Activated naive CD8-positive, alpha-beta T cell treated with anti-CD3 and anti-CD28 coated beads, Interleukin-2, amount 50 U/mL, for 24 hours (primary cell): ENCODE measurements at regions not wholly inside any gene's neighbourhood (a gene's known extent, or its start where the extent isn't known, plus 50 kb on each side); places are given as distances from the start of the nearest gene placed in this dataset.

Experiments
- ATAC-seq: fragments of 150-1000 bp; cut with Tn5 transposase; one replicate; pipeline ENCODE4 v1.10.0; 2021
- DNase-seq: peaks from one replicate; pipeline ENCODE4 v3.0.0; 2021
- H3K27ac Mint-ChIP-seq: one replicate; pipeline ENCODE4 v1.8.0; 2021; ENCODE audit warnings: mild to moderate bottlenecking, mixed read lengths
- H3K27me3 Mint-ChIP-seq: one replicate; pipeline ENCODE4 v1.8.0; 2021; ENCODE audit warnings: mixed read lengths
- H3K36me3 Mint-ChIP-seq: one replicate; pipeline ENCODE4 v1.8.0; 2021; ENCODE audit warnings: low read depth, mixed read lengths
- H3K4me1 Mint-ChIP-seq: one replicate; pipeline ENCODE4 v1.8.0; 2021; ENCODE audit warnings: mixed read lengths
- H3K4me3 Mint-ChIP-seq: one replicate; pipeline ENCODE4 v1.8.0; 2021; ENCODE audit warnings: mild to moderate bottlenecking, moderate library complexity, mixed read lengths
- H3K9me3 Mint-ChIP-seq: one replicate; pipeline ENCODE4 v1.8.0; 2021; ENCODE audit warnings: mixed read lengths

DNA sequence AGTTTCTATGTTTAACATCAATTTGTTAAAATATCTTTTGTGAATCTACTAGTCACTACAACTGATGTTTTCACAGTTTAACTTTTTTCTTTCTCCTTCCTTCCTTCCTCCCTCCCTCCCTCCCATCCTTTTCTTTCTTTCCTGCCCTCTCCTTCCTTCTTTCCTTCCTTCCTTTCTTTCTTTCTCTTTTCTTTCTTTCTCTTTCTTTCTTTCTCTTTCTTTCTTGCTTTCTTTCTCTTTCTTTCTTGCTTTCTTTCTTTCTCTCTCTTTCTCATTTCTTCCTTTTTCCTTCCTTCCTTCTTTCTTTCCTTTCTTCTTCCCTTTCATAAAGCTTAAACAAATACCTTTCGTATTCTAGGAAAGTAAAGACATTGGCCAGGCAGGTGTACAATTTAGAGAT is 2083.0 kb upstream of the CELF4 start:
- DNase-seq (no peak), ATAC-seq (no peak)
- Mint-ChIP-seq H3K27me3 (no peaks in the 10 kb centered on the region), H3K9me3 (peaks cover 8% of the 10 kb centered on the region), H3K27ac (no peak overlapping the region), H3K4me1 (no peaks in the 10 kb centered on the region), H3K36me3 (no peaks in the 10 kb centered on the region), H3K4me3 (no peak overlapping the region)

DNA sequence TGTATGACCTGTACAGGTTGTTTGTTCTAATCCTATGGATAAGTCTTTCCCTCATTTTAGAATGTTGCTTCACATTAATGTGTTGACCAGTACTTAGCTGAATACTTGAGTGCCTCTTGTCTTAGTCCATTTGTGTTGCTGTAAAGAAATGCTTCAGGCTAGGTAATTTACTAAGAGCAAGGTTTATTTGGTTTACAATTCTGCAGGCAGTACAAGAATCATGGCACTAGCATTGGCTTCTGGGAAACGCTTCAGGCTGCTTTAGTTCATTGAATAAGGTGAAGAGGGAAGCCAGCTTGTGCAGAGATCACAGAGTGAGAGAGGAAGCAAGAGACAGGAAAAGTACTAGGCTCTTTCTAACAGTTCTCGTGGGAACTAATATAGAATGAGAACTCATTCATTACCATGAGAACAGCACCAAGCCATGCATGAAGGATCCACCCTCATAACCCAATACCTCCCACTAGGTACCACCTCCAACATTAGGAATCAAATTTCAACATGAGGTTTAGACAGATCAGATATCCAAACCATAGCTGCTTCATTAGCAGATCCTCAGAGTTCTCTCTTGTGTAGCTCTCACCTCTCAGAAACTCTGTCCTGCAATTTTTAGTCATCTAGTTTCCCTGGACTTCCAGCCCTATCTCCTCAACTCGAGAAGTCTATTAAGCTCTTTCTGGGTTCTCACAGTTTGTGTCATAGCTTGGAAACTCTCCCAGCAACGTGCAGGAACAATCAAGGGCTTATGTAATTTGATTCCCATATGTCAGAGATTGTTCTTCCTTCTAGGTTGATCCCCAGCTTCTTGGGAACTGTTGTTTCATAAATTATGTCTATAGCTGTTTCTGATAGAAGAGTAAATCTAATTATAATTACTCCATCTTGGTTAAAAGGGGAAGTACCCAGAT is 2082.3 kb upstream of the CELF4 start:
- no peaks in the 10 kb centered on the region for H3K36me3 Mint-ChIP-seq
- H3K4me3 Mint-ChIP-seq = no peak overlapping the region
- H3K27ac Mint-ChIP-seq = no peak overlapping the region
- H3K9me3 Mint-ChIP-seq = peaks cover 12% of the 10 kb centered on the region
- H3K27me3 Mint-ChIP-seq = no peaks in the 10 kb centered on the region
- DNase-seq (no peak), ATAC-seq (no peak)
- no peaks in the 10 kb centered on the region for H3K4me1 Mint-ChIP-seq

DNA sequence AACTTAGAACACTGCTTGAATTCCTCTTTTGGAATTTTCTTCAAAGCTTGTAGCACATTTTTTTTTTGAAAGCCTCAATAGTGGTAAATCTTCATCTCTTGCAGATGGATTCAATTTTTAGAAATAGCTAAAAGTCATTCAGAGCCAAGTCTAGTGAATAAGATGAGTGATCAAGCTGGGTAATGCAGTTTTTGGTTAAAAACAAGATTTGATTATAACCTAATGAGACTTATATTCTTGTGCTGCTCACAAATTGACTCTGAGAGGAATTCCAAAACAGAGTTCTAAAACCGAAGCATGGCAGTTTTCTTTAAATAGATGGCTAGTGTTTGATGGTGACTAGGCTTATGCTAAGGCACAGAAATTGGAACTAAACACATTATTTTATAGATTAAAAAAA is 2072.6 kb upstream of the CELF4 start:
- Mint-ChIP-seq H3K4me1 (no peaks in the 10 kb centered on the region), H3K27ac (no peak overlapping the region), H3K9me3 (peaks cover 4% of the 10 kb centered on the region), H3K27me3 (no peaks in the 10 kb centered on the region), H3K4me3 (no peak overlapping the region), H3K36me3 (no peaks in the 10 kb centered on the region)
- ATAC-seq = no peak
- no peak for DNase-seq

DNA sequence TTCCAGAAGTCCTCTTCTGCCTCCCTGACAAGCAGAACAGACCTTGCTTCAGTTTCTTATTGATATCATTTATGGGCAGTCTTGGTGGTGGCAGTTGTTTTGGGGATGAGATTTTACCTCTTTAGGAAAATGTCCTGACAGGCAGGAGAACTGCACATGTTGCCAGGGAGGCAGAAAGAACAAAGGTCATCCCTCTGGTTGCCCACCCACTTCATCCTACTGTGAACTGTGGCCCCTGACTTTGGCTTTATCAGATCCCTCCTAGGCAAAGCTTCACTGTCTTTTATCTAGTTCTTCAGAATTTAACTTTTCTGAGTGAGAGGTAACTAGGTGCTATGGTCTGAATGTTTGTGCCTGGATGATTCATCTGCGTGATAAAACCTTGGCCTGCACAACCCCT is 2071.3 kb upstream of the CELF4 start:
- no peak for ATAC-seq
- H3K4me1 Mint-ChIP-seq = no peaks in the 10 kb centered on the region
- H3K4me3 Mint-ChIP-seq = no peak overlapping the region
- peaks cover 4% of the 10 kb centered on the region for H3K9me3 Mint-ChIP-seq
- H3K27me3 Mint-ChIP-seq = no peaks in the 10 kb centered on the region
- H3K27ac Mint-ChIP-seq = no peak overlapping the region
- H3K36me3 Mint-ChIP-seq = no peaks in the 10 kb centered on the region
- no peak for DNase-seq

DNA sequence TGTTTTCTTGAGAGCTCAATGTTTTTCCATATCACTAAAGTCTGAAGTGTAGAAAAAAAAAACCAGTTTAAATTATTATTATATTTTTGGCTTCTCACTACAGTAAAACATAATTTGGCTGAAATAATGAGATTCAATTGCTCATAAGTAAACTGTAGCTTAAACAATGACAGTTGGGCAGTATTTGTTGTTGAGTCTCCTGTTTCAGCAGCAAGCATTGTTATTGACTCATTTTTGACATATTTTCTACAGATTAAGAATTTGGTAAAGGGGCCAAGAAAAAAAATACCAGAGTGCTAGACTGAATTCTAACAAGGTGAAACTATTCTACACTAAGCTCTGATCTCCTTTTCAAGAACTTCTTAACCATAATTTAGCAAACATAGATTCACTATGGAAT is 2070.4 kb upstream of the CELF4 start:
- ATAC-seq = no peak
- H3K36me3 Mint-ChIP-seq = no peaks in the 10 kb centered on the region
- no peak overlapping the region for H3K4me3 Mint-ChIP-seq
- no peaks in the 10 kb centered on the region for H3K4me1 Mint-ChIP-seq
- peaks cover 1% of the 10 kb centered on the region for H3K9me3 Mint-ChIP-seq
- DNase-seq = no peak
- no peak overlapping the region for H3K27ac Mint-ChIP-seq
- no peaks in the 10 kb centered on the region for H3K27me3 Mint-ChIP-seq

DNA sequence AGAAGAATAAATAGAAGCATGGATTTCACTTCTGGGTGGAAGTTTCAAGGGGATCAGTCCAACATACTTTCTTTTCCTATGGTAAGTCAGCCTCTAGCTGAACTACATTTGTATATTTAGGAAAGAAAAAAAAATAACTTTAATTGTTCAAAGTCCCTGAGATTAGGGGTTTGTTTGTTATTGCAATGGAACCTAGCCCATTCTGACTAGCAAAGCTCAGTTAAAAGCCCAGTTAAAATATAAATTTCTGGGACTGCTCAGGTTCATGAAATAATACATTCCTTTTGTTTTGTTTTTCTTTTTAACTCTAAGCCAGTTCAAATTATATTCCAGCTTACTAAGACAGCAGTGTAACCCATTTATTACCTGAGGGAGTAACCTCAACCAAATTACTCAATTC is 2069.6 kb upstream of the CELF4 start:
- Mint-ChIP-seq H3K9me3 (no peaks in the 10 kb centered on the region), H3K27ac (no peak overlapping the region), H3K4me3 (no peak overlapping the region), H3K36me3 (no peaks in the 10 kb centered on the region), H3K4me1 (no peaks in the 10 kb centered on the region), H3K27me3 (no peaks in the 10 kb centered on the region)
- ATAC-seq (no peak), DNase-seq (no peak)

DNA sequence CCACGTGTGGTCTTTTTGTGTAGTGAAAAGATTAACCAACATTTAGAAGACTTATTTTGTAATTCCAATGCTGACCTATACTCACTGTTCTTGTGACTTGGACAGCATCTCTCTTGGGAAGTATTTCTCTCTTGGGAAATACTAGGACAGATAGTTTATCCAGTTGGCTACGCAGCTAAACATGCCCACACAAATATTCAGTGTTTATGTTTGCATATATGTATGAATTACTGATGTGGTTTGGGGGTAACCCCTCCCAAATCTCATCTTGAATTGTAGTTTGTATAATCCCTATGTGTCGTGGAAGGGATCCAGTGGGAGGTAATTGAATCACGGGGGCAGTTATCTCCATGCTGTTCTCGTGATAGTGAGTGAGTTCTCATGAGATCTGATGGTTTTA is 2062.3 kb upstream of the CELF4 start:
- Mint-ChIP-seq H3K9me3 (no peaks in the 10 kb centered on the region), H3K4me1 (no peaks in the 10 kb centered on the region), H3K27ac (no peak overlapping the region), H3K36me3 (no peaks in the 10 kb centered on the region), H3K4me3 (no peak overlapping the region), H3K27me3 (no peaks in the 10 kb centered on the region)
- DNase-seq (no peak), ATAC-seq (no peak)

DNA sequence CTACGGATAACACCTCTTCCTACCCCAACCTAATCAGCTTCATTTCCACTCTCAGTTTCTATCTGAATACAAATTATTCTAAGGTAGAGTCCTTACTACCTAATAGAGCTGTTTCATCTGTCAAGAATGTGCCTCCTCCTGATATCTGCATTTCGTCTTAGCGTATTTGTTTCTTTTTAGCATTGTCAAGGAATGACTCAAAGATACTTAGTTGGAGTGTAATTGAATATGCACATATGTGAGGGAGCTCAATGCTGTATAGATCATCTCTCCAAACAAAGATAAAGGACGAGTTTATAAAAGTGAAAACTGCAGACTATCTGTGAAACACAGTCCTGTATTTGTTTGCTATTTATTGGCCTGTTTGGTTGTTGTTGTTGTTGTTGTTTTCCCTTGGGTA is 2059.4 kb upstream of the CELF4 start:
- Mint-ChIP-seq H3K4me3 (no peak overlapping the region), H3K27me3 (no peaks in the 10 kb centered on the region), H3K4me1 (no peaks in the 10 kb centered on the region), H3K27ac (no peak overlapping the region), H3K36me3 (no peaks in the 10 kb centered on the region), H3K9me3 (no peaks in the 10 kb centered on the region)
- DNase-seq (no peak), ATAC-seq (no peak)

DNA sequence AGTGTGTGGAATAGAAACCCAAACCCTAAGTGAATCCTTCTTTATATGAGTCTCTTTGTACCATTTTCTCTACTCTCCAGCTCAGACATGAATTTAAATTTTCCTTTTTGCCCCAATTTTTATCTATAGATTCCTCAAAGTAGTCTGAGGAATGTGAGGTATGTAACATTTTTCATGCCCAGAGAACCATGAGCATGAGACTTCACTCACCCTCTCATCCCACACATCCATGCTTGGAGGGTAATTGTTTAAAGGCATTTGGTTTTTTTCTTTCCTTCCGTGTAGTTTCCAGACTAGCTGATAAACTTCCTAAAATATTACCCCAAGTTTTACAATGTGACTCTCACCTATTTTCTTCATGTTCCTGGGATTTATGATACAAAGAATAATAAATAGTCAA is 2056.8 kb upstream of the CELF4 start:
- no peaks in the 10 kb centered on the region for H3K9me3 Mint-ChIP-seq
- no peak overlapping the region for H3K27ac Mint-ChIP-seq
- H3K36me3 Mint-ChIP-seq = no peaks in the 10 kb centered on the region
- H3K27me3 Mint-ChIP-seq = no peaks in the 10 kb centered on the region
- H3K4me3 Mint-ChIP-seq = no peak overlapping the region
- ATAC-seq = no peak
- H3K4me1 Mint-ChIP-seq = no peaks in the 10 kb centered on the region
- no peak for DNase-seq

DNA sequence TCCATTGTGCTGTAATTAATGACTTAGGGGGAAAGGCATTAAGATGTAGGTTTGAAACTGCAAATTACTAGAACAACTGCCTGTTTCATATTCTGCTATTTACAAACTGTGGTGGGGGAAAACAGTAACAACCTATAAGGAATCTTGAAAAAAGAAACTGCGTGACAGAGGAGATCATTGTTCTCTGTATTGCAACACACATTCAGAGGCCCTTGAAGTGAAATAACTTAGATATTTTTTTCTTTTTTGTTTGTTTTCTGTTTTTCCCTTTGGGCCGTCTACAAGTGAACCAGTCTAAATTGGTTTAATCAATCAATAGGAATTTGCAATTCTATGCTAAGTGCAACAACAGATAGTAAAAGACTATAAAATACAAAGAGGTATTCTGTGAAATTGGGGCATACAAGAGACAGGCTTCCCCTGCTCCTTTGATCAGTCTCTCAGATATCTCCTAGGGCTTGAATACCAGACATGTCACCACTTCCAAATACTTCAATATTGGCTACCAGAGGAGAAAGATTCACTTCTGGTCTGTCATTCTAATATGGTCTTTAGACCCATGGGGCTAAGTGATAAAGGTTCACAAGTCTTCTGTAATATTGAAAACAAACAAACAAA is 2055.1 kb upstream of the CELF4 start:
- H3K9me3 Mint-ChIP-seq = no peaks in the 10 kb centered on the region
- H3K27ac Mint-ChIP-seq = no peak overlapping the region
- no peaks in the 10 kb centered on the region for H3K4me1 Mint-ChIP-seq
- DNase-seq = no peak
- H3K36me3 Mint-ChIP-seq = no peaks in the 10 kb centered on the region
- H3K4me3 Mint-ChIP-seq = no peak overlapping the region
- H3K27me3 Mint-ChIP-seq = no peaks in the 10 kb centered on the region
- ATAC-seq = no peak

DNA sequence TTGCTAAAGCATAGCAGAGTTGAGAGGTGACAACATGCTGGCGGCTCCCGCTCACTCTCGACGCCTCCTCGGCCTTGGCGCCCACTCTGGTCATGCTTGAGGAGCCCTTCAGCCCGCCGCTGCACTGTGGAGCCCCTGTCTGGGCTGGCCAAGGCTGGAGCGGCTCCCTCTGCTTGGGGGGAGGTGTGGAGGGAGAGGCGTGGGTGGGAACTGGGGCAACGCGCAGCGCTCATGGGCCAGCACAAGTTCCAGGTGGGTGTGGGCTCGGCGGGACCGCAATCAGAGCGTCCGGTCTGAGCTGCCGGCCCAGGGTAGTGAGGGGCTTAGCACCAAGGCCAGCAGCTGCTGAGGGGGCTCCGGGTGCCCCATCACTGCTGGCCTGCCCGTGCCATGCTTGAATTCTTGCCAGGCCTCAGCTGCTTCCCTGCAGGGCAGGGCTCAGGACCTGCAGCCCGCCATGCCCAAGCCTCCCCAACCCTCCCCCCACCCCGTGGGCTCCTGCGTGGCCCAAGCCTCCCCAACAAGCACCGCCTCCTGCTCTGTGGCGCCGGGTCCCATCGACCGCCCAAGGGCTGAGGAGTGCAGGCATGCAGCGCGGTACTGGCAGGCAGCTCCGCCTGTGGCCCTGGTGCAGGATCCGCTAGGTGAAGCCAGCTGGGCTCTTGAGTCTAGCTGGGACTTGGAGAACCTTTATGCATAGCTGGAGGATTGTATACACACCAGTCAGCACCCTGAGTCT is 2052.8 kb upstream of the CELF4 start:
- no peak for ATAC-seq
- Mint-ChIP-seq H3K4me1 (no peaks in the 10 kb centered on the region), H3K9me3 (no peaks in the 10 kb centered on the region), H3K36me3 (no peaks in the 10 kb centered on the region), H3K27me3 (no peaks in the 10 kb centered on the region), H3K4me3 (no peak overlapping the region), H3K27ac (no peak overlapping the region)
- DNase-seq = no peak

DNA sequence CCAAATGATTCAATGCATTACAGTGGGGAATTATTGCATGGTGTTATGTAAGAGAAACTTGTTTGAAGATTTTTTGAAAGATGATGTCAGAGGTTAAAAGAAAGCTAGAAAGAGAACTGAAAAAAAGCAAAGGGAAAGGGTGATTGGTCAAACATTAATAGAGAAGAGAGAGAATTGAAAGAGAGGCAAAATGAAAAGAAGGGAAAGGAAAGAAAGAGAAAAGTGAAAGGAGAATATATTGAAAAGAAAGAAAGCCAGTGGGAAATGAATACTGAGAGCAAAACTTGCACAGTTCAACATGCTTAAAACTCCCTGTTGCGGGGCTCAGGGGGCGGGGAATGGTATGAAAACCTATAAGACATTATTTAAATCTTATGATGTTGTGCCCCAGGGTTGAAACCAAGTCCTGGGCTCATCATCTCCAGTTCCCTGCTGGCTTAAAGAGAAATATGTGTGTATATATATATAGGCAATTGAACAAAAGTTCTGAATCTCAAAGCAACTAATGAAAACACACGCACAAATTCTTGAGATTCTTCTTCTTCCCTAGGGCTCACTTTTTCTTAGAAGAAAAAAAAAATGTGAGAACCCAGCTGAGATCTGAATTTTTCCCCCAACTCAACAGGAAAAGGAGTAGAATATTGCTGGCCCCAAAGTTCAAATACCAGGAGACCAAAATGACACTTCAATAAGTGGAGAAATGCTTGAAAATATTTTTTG is 2045.9 kb upstream of the CELF4 start:
- peaks cover 6% of the 10 kb centered on the region for H3K9me3 Mint-ChIP-seq
- ATAC-seq (no peak), DNase-seq (no peak)
- no peaks in the 10 kb centered on the region for H3K36me3 Mint-ChIP-seq
- no peaks in the 10 kb centered on the region for H3K4me1 Mint-ChIP-seq
- H3K4me3 Mint-ChIP-seq = no peak overlapping the region
- no peaks in the 10 kb centered on the region for H3K27me3 Mint-ChIP-seq
- H3K27ac Mint-ChIP-seq = no peak overlapping the region

DNA sequence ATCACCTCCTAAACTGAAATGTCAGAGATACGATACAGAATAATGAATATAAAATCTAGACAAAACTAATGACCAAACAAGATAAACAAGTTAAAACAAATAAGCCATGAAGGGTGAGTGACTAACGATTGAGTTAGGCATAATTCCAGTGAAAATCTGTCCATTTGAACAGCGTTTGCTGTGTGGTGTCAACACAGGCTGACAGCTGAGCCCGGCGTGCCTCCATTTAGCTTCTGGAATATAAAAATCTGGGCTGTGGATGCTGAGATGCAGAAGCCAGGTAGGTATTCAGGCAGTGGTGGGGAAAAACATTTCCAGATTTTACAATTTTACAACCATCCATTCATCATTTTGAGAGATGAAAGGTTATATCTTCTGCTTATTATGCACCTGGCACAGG is 2041.4 kb upstream of the CELF4 start:
- DNase-seq = no peak
- no peaks in the 10 kb centered on the region for H3K27me3 Mint-ChIP-seq
- ATAC-seq = no peak
- H3K4me3 Mint-ChIP-seq = no peak overlapping the region
- no peak overlapping the region for H3K27ac Mint-ChIP-seq
- peaks cover 10% of the 10 kb centered on the region for H3K9me3 Mint-ChIP-seq
- H3K4me1 Mint-ChIP-seq = no peaks in the 10 kb centered on the region
- no peaks in the 10 kb centered on the region for H3K36me3 Mint-ChIP-seq

DNA sequence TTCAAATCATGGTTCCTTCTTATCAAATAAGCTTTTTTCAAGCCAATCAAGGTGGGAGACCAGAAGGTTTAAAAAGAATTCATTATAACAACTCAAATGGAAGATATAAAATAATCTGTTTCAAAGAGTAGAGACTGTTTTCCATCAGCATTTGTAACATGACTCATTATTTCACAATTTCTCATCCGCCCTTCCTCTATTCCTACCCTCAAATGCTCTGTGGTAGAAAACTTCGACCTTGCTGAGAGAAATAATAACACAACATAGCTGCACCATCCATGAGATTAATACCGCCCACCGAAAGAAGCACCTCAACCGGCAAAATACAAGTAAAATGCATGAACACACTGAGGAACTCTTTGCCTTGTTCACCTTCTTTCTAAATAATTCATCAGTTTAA is 2039.2 kb upstream of the CELF4 start:
- H3K27me3 Mint-ChIP-seq = no peaks in the 10 kb centered on the region
- no peak for ATAC-seq
- no peaks in the 10 kb centered on the region for H3K4me1 Mint-ChIP-seq
- no peak overlapping the region for H3K4me3 Mint-ChIP-seq
- no peaks in the 10 kb centered on the region for H3K36me3 Mint-ChIP-seq
- H3K27ac Mint-ChIP-seq = no peak overlapping the region
- peaks cover 6% of the 10 kb centered on the region for H3K9me3 Mint-ChIP-seq
- DNase-seq = no peak
